Gastroesophageal sphincter (tissue), 2 donors: ENCODE measurements at regions not wholly inside any gene's neighbourhood (a gene's known extent, or its start where the extent isn't known, plus 50 kb on each side); places are given as distances from the start of the nearest gene placed in this dataset.

ENCODE experiments used
- POLR2A ChIP-seq, 2 donors: fragments of 450-650 bp; IDR thresholded peaks; one replicate each; pipeline ENCODE4 v1.6.1; 2017; ENCODE audit warnings: antibody characterized with exemption in 2 of 2, mild to moderate bottlenecking in 2 of 2, moderate library complexity in 1 of 2
- POLR2AphosphoS5 ChIP-seq: sonication (generic); formaldehyde crosslinking; IDR thresholded peaks from one replicate; pipeline ENCODE4 v1.6.1; 2017; ENCODE audit warnings: antibody characterized with exemption

- TF ChIP-seq POLR2AphosphoS5 (no peak), POLR2A (IDR thresholded peaks at IDR 0.05) (no peak)
Observed at GRCh38 chr1:81660286-81660685, 140.4 kb upstream of the ADGRL2 start.
